Inferior parietal cortex (tissue), 1 donor: ENCODE measurements at regions not wholly inside any gene's neighbourhood (a gene's known extent, or its start where the extent isn't known, plus 50 kb on each side); places are given as distances from the start of the nearest gene placed in this dataset.
"Not testable (repeated sequence)": the region's sequence is repeated elsewhere in the genome, so short reads cannot be mapped to it uniquely, and the experiment has no call there.

Experiments
- DNase-seq: peaks from one replicate; pipeline ENCODE4 v3.0.0-alpha.2; 2016; ENCODE audit errors: extremely low spot score

DNA sequence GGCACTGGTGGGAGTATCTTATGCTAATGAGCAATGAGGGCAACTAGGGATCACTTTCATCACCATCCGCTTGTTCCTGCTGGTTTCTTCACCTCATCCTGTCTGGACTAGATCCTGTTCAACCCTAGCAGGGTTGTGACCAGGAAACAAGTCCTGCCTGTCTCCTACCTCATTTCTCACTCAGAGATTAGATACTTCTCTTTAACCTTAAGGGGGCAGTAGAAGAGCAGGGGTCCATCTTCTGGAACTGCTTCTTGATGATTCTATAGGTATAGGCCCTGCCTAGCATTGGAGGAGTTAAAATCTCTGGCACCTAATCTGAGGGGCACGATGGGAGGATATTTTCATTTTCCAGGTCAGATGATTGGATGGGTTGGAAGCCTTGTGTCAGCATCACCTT is 415.5 kb downstream of the TGIF2LX start:
- not testable (repeated sequence) for DNase-seq

DNA sequence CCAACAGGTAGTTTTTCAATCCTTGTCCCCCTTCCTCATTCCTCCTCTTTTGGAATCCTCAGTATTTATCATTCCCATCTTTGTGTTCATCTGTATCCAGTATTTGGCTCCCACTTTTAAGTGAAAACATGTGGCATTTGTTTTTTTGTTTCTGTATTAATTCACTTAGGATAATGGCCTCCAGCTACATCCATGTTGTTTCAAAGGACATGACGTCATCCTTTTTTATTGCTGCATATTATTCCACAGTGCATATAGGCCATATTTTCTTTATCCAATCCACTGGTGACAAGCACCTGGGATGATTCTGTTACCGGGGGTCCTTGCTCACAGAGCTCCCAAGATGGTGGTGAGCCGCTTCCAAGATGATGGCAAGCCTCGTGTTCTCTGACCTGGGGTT is 447.9 kb downstream of the TGIF2LX start:
- not testable (repeated sequence) for DNase-seq

DNA sequence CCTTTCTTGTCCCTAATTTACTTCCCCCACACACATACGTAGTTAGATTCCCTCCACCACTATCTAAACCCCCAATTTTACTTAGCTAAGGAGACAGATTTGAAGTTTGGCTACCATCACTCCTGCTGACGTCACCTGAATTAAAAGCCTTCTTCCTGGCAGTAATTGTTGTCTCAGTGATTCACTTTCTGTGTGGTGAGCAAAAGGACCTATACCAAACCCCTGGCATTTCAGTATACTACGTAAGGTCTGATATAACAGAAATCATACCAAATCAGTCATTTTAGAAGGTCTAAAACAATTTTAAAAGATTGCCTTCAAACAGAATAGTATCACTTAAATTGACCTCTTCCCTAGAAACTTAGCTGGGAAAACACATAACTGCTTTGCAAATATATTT is 476.3 kb downstream of the TGIF2LX start:
- not testable (repeated sequence) for DNase-seq

DNA sequence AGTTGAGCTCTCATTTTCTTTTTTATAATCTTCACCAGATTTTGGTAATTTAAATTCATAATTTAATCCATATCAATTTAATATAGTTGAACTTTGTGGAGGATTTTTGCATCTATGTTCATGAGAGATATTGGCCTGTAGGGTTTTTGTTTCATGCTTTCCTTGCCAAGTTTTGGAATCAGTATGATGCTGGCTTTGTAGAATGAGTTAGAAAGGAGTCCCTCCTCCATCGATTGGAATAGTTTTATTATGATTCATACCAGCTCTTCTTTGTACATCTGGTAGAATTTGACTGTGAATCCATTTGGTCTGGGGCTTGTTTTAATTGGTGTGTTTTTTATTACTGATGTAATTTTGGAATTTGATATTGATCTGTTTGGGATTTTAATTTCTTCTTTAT is 480.5 kb downstream of the TGIF2LX start:
- not testable (repeated sequence) for DNase-seq

DNA sequence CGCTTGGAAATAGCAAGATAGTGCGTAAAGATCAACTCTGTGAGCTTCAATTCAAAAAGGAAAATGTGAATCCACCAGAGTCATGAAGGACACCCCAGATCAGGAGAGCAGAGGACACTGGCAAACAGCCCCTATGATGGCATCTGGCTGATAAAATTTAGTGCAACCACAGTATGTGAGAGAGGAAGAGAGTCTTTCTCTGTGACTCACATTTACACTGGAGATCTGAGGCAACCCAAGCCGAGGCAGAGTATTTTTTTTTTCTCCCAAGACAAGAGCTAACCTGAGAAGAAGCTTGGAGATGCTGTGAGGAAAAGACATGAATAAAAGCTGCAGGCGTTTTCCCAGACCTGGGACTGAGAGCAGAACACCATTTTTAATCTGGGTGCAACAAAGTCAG is 482.2 kb downstream of the TGIF2LX start:
- not testable (repeated sequence) for DNase-seq

DNA sequence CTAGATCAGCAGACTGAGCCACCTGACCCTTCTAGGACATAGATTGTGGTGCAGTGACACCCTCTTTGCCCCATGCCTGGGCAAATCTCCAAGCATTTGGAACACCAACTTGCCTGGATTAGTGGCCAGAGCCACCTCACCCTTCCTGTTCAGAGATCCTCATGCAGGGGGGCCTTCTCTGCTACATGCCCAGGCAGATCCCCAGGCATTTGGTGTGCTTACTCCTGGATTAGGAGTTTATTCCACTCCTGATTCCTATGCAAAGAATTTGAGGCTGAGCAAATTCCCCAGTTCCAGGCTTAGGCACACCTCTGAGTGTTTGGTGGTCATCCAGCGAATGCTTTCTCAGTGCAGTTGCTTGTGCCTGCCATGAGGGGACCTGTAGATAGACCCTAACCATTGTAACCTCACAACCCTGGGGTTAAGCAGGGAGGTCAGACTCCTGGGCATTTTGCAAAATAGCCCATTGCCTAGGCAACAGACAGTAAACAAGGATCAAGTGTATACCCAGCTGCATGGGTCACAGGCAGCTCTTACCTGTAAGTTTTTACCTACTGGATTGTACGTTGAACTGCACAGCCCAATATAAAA is 483.2 kb downstream of the TGIF2LX start:
- DNase-seq: not testable (repeated sequence)

DNA sequence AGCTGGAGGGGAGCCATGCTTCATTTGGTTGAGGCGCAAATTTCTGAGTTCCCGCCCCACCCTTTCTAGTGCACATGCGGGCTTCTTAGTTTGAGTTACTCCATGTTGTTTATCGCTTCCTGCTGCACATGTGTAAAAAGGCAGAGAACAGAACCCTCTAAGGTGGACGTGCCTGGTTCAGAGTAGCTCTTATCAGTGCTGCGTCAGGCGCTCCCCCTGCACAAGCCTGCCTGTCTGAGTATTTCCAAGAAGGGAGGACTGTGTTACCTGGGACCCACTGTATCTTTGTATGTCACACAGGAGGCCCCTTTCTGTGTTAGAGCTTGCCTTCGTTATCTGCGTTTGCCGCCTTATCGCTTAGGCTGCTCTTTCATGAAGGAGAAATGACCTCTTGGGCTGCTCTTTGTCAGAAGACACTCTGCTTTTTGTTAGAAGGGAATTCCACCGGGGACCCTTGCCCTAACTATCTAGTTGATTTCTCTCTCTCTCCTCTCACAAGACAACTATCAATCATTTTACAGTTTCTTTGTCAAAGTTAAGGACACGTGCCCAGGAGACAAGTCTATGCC is 532.1 kb downstream of the TGIF2LX start:
- DNase-seq: not testable (repeated sequence)

DNA sequence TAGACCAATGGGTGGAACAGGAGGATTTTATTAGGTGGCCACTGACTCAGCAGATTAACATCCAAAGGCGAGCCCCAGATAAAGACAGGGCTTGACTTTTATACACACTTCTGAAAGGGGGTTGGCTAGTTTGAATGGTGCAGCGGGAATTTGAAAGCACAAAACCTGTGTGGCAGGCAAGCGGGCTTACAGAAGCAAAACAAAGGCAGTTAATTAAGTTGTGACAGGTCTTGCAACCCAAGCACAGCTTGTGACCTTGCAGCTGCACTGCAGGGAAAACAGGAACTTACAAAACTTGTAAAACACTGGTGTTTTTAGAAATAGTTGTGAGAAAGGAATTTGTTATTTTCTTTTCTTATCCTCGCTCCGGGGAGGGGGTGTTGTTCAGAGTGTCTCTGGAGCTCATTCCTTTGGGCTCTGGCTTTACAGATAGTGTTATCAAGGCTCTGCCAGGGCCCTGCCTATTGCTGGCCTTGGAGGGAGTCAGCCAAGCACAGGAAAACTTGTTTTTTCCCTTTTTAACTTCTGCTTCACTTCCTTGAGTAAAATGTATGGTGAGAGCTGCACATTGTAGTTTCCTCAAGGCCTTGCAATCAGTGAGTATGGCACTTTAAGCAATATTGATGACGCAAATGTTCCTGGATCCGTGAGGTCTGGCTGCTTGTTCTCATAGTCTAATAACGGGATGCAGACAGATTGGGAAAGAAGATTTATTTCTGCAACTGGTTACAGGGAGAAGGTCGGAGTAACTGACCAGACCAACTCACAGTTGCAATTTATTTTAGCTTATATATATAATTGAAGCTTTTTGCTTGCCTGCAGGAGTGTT is 536.6 kb downstream of the TGIF2LX start:
- DNase-seq: peak; percentile 1

DNA sequence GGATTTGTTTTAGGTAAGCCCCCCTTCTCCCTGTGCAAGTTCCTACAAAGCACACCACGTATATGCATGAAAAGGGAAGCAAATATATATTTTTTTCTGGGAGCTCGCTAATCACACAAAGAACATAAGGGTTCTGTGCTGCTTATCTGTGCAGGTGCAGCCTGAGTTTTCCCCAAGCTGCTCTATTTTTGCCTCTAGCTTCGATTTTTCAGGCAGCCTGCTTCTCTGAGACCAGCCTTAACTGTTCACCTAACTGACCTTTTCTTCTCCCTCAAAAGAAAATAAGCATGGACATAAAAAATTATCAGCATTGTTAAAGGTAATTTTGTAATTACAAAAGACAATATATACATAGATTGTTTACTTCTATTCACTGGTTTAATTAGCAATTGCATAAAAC is 552.7 kb downstream of the TGIF2LX start:
- not testable (repeated sequence) for DNase-seq

DNA sequence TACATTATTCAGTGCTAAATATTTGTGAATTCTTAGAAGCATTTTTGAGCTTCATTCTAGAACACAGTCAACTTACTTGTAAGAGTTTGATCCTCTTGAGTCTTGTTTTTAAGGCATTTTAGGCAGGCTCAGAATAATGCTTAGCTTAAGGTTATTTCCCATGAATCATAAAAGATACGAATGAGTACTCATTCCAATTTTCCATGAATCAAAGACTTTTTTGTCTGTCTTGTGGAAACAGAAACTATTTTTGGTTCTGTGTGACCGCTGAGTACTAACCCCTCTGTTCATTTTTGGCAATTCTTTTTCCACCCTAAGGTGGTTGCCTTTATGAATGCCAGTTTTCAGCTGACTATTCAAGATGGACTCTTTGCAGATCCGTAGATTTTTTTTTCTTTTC is 563.7 kb downstream of the TGIF2LX start:
- DNase-seq: not testable (repeated sequence)

DNA sequence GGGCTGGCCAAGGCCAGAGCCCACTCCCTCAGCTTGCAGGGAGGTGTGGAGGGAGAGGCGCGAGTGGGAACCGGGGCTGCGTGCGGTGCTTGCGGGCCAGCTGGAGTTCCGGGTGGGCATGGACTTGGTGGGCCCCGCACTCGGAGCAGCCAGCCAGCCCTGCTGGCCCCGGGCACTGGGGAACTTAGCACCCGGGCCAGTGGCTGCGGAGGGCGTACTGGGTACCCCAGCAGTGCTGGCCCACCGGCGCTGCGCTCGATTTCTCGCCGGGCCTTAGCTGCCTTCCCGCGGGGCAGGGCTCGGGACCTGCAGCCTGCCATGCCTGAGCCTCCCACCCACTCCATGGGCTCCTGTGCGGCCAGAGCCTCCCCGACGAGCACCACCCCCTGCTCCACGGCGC is 599.6 kb downstream of the TGIF2LX start:
- DNase-seq: not testable (repeated sequence)

DNA sequence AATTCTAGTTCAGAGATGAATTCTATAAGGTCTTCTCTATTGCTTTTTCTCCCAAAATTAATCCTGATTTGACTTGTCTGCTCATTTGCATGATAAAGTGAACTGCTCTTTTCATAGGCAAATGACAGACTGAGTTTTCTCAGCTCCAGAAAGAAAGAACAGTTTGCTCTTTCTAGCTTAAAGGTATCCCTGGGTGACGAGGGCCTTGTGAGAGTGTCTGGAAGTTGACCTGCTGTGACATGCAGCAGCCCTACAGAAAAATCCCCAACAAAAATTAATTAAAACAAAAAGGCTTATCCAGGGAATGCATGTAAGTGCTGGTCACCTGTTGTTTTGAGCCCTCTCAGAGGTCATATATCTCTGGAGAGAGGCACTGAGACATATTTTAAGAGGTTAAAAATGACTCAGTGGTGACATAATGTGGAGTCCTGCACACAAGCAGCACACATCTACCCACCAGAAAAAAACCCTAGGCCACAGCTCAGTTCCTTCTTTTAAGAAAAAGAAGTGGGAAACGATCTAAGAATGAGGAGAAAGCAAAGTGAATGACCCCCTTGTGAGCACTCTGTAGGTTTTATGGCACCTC is 602.8 kb downstream of the TGIF2LX start:
- DNase-seq: not testable (repeated sequence)
